Suprapubic skin (tissue), 4 donors: ENCODE measurements at regions not wholly inside any gene's neighbourhood (a gene's known extent, or its start where the extent isn't known, plus 50 kb on each side); places are given as distances from the start of the nearest gene placed in this dataset.

Source experiments
- DNase-seq, 2 donors: peaks; one replicate each; pipeline ENCODE4 v3.0.0-alpha.2; 2019; ENCODE audit warnings: low spot score in 2 of 2
- H3K27ac ChIP-seq: fragments of 200-600 bp; sonication (generic); one replicate; pipeline ENCODE4 v1.5.1; 2019
- H3K27me3 ChIP-seq: fragments of 200-600 bp; sonication (generic); one replicate; pipeline ENCODE4 v1.5.1; 2019
- H3K36me3 ChIP-seq: fragments of 200-600 bp; sonication (generic); one replicate; pipeline ENCODE4 v1.5.1; 2019
- H3K4me1 ChIP-seq: fragments of 200-600 bp; sonication (generic); one replicate; pipeline ENCODE4 v1.5.1; 2019
- H3K4me3 ChIP-seq: fragments of 200-600 bp; sonication (generic); one replicate; pipeline ENCODE4 v1.5.1; 2019; ENCODE audit warnings: mild to moderate bottlenecking
- H3K9me3 ChIP-seq: fragments of 200-600 bp; sonication (generic); one replicate; pipeline ENCODE4 v1.5.1; 2019
- EP300 ChIP-seq: sonication (generic); formaldehyde crosslinking; IDR thresholded peaks from one replicate; pipeline ENCODE4 v1.6.1; 2017; ENCODE audit warnings: antibody characterized with exemption
- POLR2A ChIP-seq, 2 donors: fragments of 450-650 bp; IDR thresholded peaks; one replicate each; pipeline ENCODE4 v1.6.1; 2017; ENCODE audit warnings: antibody characterized with exemption in 2 of 2, mild to moderate bottlenecking in 2 of 2, moderate library complexity in 2 of 2
- POLR2AphosphoS5 ChIP-seq, 3 donors: sonication (generic); formaldehyde crosslinking; IDR thresholded peaks; one replicate each; pipeline ENCODE4 v1.6.1; 2017; ENCODE audit warnings: antibody characterized with exemption in 3 of 3
- WGBS: methylation state at CpG from one replicate; pipeline ENCODE4 v1.1.5; 2018; 5-methylcytosine and 5-hydroxymethylcytosine counted together
- TF ChIP-seq, protein P1 (sequence below), 2 donors: fragments of 200-600 bp in 1 of 2; fragments of 450-650 bp in 1 of 2; sonication (generic) in 1 of 2; IDR thresholded peaks; one replicate each; pipeline ENCODE4 v1.5.1; 2016 to 2019; ENCODE audit warnings: antibody characterized with exemption in 2 of 2, mild to moderate bottlenecking in 1 of 2, moderate library complexity in 1 of 2

DNA sequence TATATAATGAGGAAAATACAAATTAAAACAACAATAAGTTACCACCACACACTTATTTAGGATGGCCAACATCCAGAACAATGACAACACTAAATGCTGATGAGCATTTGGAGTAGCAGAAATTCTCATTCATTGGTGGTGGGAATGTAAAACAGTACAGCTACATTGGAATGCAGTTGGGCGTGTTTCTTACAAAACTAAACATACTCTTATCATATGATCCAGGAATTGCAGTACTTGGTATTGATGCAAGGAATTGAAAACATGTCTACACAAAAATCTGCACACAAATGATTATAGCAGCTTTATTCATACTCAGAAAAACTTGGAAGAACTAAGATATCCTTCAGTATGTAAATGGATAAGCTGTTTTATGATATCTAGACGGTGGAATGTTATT, 594.2 kb downstream of the ZBBX start:
- no peaks in the 10 kb centered on the region for H3K4me1 ChIP-seq
- H3K27ac ChIP-seq, result no peak overlapping the region
- H3K27me3 ChIP-seq, result no peaks in the 10 kb centered on the region
- 42% methylated on average over 2 of the region's 2 CpGs for WGBS
- TF ChIP-seq, protein P1, sequence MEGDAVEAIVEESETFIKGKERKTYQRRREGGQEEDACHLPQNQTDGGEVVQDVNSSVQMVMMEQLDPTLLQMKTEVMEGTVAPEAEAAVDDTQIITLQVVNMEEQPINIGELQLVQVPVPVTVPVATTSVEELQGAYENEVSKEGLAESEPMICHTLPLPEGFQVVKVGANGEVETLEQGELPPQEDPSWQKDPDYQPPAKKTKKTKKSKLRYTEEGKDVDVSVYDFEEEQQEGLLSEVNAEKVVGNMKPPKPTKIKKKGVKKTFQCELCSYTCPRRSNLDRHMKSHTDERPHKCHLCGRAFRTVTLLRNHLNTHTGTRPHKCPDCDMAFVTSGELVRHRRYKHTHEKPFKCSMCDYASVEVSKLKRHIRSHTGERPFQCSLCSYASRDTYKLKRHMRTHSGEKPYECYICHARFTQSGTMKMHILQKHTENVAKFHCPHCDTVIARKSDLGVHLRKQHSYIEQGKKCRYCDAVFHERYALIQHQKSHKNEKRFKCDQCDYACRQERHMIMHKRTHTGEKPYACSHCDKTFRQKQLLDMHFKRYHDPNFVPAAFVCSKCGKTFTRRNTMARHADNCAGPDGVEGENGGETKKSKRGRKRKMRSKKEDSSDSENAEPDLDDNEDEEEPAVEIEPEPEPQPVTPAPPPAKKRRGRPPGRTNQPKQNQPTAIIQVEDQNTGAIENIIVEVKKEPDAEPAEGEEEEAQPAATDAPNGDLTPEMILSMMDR (IDR thresholded peaks at IDR 0.05), result no peak
- TF ChIP-seq POLR2A (IDR thresholded peaks at IDR 0.05), result no peak
- no peak for TF ChIP-seq EP300
- TF ChIP-seq POLR2AphosphoS5 (IDR thresholded peaks at IDR 0.05), result no peak
- DNase-seq, result no peak
- no peaks in the 10 kb centered on the region for H3K36me3 ChIP-seq
- no peak overlapping the region for H3K4me3 ChIP-seq
- no peaks in the 10 kb centered on the region for H3K9me3 ChIP-seq

DNA sequence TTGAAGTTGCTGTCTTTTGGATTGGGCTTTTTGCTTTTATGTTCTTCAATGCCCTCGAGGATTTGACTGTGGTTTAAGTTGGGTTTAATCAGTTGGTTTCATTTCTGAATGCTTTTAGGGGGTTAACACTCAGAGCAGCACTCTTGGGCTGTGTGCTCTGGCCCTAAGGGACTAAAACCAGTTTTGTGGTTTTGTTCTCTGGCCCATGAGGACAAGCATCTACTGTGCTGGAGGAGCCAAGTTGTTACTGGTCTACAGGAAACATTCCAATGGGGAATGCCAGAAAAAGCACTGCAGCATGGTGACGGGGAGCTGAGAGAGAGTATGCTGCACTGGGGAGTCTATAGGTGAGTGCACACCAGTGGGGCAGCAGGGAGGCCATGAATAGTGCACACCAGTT, 596.9 kb downstream of the ZBBX start:
- H3K36me3 ChIP-seq, result no peaks in the 10 kb centered on the region
- no peak overlapping the region for H3K27ac ChIP-seq
- whole genome bisulfite sequencing, result 52% methylated on average over 2 of the region's 2 CpGs
- H3K4me1 ChIP-seq, result no peaks in the 10 kb centered on the region
- H3K27me3 ChIP-seq, result no peaks in the 10 kb centered on the region
- no peaks in the 10 kb centered on the region for H3K9me3 ChIP-seq
- H3K4me3 ChIP-seq, result no peak overlapping the region
- TF ChIP-seq, protein P1 (IDR thresholded peaks at IDR 0.05), result no peak
- no peak for TF ChIP-seq EP300
- no peak for TF ChIP-seq POLR2AphosphoS5 (IDR thresholded peaks at IDR 0.05)
- TF ChIP-seq POLR2A (IDR thresholded peaks at IDR 0.05), result no peak
- DNase-seq, result no peak

DNA sequence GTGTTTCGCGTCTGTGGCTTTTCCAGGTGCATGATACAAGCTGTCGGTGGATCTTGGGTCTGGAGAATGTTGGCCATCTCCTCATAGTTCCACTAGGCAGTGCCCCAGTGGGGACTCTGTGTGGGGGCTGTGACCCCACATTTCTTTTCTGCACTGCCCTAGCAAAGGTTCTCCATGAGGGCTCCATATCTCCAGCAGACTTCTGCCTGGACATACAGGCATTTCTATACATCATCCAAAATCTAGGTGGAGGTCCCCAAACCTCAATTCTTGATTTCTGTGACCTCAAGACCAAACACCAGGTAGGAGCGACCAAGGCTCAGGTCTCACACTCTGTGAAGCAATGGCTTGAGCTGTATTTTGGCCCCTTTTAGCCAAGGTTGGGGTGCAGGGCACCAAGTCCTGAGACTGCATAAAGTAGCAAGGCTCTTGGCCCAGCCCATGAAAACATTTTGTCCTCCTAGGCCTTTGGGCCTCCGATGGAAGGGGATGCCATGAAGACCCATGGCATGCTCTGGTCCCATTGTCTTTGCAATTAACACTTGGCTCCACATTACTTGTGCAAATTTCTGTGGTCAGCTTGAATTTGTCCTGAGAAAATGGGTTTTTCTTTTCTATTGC, 615.3 kb downstream of the ZBBX start:
- no peak for DNase-seq
- 83% methylated on average over 5 of the region's 5 CpGs for WGBS

DNA sequence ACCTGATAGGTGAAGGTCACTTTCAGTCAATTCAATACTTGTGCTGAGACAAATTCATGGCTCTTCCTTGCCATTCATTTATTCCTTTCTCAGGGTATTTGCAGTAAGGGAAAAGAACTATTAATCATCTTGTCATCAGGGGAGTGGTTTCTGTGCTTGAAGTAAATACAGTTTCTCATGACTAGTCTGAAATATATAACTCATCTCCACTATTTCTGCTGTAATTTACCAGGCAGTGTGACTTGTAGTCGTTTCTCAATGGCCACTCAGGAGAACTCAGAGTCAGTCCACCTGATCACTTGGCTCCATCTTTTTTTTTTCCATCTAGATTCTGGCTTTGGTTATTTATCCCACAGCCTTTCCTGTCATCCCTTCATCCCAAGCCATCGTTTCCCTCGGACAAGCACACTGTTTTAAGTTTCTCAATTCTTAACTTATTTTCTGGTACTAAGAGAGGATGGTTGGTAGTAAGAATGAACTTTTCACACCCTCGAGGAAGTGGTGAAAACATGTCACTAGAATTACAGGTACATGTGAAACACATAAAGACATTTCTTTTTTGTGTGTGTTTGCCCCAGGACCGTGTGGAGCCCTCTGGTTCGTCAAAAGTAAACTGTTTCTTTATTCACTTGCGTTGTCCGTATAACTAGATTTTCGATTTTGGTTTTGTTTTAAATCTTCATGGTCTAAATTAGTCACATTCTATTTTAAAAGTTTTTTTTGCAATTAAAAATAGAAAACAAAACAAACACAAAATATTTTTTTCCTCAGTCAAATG, 620.2 kb downstream of the ZBBX start:
- Histone ChIP-seq H3K9me3 (peaks cover 5% of the 10 kb centered on the region), H3K4me3 (no peak overlapping the region), H3K27me3 (no peaks in the 10 kb centered on the region), H3K4me1 (no peaks in the 10 kb centered on the region), H3K27ac (no peak overlapping the region), H3K36me3 (no peaks in the 10 kb centered on the region)
- TF ChIP-seq EP300 (no peak), POLR2AphosphoS5 (IDR thresholded peaks at IDR 0.05) (no peak), POLR2A (IDR thresholded peaks at IDR 0.05) (no peak)
- TF ChIP-seq, protein P1 (IDR thresholded peaks at IDR 0.05), result no peak
- WGBS, result 78% methylated on average over 9 of the region's 9 CpGs
- DNase-seq, result no peak

More for the DNA sequence above, 615.3 kb downstream of the ZBBX start:
- H3K36me3 ChIP-seq, result no peaks in the 10 kb centered on the region
- no peaks in the 10 kb centered on the region for H3K4me1 ChIP-seq
- H3K27ac ChIP-seq, result no peak overlapping the region
- no peak for TF ChIP-seq POLR2A (IDR thresholded peaks at IDR 0.05)
- TF ChIP-seq EP300, result no peak
- TF ChIP-seq, protein P1 (IDR thresholded peaks at IDR 0.05), result no peak
- no peak for TF ChIP-seq POLR2AphosphoS5 (IDR thresholded peaks at IDR 0.05)
- H3K9me3 ChIP-seq, result peaks cover 6% of the 10 kb centered on the region
- H3K27me3 ChIP-seq, result no peaks in the 10 kb centered on the region
- H3K4me3 ChIP-seq, result no peak overlapping the region

DNA sequence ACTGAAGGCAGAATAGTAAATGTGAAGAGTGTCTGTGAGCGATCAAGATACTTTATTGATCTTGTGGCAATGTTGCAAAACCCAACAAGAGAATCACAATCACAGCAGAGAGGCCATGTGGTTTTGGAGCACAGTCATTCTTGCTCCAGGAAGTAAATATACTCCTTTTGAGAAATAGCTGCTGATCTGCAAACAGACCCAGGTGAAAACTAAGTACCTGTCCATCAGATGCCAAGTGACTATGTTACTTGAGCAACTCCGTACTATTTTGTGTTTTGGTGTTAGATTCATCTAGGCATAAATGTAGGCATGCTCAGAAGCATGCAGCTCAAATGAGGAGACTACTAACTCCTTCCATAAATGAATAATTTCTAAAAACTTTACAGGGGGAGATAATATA, 627.9 kb downstream of the ZBBX start:
- H3K27me3 ChIP-seq, result no peaks in the 10 kb centered on the region
- no peak overlapping the region for H3K27ac ChIP-seq
- H3K4me1 ChIP-seq, result no peaks in the 10 kb centered on the region
- no peak overlapping the region for H3K4me3 ChIP-seq
- DNase-seq, result no peak
- no peaks in the 10 kb centered on the region for H3K36me3 ChIP-seq
- peaks cover 9% of the 10 kb centered on the region for H3K9me3 ChIP-seq
- 89% methylated on average over 2 of the region's 2 CpGs for WGBS
- TF ChIP-seq EP300, result no peak
- no peak for TF ChIP-seq POLR2A (IDR thresholded peaks at IDR 0.05)
- TF ChIP-seq POLR2AphosphoS5 (IDR thresholded peaks at IDR 0.05), result no peak
- TF ChIP-seq, protein P1 (IDR thresholded peaks at IDR 0.05), result no peak
